GM18519 (cell line): ENCODE measurements at regions not wholly inside any gene's neighbourhood (a gene's known extent, or its start where the extent isn't known, plus 50 kb on each side); places are given as distances from the start of the nearest gene placed in this dataset.
"Not testable (repeated sequence)": the region's sequence is repeated elsewhere in the genome, so short reads cannot be mapped to it uniquely, and the experiment has no call there.

Experiments used
- ATAC-seq: cut with Tn5 transposase; IDR thresholded peaks from one replicate; pipeline ENCODE4 v1.9.1; 2021; ENCODE audit warnings: mild to moderate bottlenecking, moderate library complexity; ENCODE audit not compliant: unreplicated experiment, low FRiP score

DNA sequence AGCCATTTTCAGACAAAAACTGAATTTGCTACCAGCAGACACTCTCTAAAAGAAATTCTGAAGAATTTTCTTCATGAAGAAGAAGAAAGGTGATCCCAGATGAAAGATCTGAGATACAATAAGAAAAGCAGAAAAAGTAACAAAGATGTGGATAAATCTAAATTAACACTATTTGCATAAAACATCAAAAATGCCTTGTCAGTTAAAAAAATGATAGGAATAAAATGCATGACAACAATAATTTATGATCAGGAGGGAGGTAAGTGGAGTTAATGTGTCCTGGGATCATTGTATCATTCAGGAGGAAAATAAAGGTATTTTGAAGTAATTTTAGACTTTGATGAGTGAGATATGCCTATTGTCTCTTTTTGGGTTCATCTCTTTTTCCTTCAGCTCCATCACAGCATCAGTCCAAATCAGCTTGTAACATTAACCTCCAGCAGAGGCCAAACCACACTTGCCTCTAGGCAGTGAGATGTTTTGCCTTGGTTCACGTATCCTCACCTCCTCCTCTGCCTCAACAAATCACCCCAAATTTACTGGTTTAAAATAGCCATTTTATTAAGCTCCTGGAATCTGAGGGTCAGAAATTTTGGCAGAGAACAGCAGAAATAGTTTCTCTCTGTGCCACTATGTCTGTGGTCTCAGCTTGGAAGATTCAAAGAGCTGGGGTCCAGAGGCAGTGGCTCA is 76.9 kb upstream of the HIVEP3 start:
- no peak for ATAC-seq

DNA sequence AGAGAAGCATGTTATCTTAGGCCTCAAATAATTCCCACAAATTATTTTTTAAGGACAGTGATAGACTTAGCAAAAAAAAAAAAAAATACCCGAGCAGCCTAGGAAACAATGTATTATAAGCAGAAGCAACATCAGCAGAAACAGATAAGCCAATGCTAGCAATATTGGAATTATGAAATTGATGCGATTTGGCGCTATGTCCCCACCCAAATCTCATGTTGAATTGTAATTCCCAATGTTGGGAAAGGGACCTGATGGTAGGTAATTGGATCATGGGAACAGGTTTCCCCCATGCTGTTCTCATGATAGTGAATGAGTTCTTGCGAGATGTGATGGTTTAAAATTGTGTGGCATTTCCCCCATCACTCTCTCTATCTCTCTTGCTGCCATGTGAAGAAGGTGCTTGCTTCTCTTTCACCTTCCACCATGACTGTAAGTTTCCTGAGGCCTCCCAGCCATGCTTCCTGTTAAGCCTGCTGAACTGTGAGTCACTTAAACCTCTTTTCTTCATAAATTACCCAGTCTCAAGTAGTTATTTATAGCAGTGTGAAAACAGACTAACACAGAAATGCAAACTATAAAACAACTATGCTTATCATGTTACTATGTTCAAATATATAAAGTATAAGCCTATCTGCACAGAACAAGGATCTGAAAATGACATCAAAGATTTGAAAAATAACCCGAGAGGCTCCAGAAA is 75.6 kb upstream of the HIVEP3 start:
- no peak for ATAC-seq

DNA sequence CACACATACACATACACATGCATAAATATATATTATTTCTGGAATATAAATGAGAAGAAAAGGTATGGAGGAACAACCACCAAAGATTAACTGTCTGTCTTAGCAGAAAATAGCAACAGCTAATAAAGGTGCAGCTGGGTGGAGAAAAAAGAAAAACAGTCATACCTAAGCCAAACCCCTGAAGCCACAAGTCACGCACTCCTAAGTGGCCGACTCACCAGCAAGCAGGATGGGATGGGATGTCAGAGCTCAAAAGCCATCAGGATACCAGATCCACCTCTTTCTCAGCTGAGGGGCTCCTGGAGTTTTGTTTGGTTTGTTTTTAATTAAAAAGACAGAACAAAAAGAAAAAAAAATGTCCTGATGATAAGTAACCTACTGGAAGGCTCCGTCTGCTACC is 64.7 kb upstream of the HIVEP3 start:
- ATAC-seq, result no peak

DNA sequence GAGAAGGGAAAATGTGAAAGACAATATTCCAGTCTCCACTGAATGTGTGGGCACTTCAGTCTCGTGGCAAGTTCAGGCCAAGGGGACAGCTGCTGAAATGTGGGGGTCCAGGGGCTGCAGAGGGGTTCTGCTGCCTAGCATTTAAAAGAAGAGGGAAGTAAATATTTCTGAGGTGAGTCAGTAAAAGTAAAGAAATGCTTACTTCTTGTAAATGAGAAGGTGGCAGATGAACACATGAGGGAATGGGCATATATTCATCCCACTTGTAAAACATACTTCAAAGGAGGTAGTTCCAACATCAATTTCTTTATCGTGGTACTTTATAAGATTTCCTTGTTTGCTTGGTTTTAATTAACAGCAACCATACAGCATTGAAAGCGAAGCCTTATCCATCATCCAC is 63.1 kb upstream of the HIVEP3 start:
- no peak for ATAC-seq

DNA sequence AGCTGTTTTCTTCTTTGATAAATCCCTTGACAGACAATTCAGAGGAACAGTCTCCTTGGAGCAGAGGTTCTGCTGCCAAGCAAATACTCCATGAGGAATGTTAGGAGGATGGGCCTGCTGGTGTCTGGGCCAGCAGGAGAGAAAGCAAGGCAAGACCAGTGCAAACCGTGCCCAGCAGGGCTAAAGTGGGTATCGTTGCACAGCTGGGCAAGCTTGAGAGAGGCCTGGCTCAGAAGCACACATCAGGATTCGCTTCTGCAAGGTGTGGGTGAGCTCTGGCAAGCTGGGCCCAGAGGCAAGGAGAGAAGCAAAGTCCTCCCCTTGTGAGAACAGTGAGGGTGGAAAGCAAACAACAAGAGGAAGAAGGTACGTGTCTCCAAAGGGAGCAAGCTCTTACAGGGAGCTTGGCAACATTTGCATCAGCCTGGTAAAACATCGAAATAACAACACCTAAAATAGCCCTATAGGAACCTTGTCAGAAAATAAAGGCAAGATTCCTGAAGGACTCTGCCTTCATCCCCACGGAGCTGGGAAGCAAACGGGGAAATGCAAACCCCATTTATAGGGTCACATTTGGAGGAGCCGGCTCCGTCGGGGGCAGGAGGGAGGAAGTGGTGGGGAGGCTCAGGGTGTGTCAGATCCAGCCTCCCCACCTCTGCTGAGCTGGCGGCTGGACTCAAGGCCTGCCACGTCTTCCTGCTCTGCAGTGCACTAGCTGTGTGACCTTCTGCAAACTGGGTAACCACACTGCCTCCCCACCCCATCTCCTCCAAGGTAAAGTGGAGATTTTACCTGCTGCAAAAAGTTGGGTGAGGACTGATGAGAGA is 62.3 kb upstream of the HIVEP3 start:
- ATAC-seq, result no peak

DNA sequence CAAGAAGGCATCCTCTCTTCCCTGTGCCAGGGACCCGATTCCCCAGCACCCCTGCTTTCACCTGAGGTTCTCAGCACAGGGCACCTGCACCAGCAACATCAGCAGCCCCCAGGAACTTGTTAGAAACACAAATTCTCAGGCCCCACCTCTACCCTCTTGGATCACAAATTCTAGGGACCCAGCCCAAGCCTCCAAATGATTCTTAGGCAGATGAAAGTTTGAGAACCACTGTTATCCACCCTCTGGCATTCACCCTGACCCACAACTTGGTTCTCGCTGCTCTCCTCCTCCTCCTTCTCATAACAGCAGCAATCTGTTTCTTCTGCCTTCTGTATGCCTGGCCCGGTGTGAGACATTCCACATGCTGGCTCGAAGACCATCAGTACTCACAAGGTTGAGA is 60.3 kb upstream of the HIVEP3 start:
- no peak for ATAC-seq

DNA sequence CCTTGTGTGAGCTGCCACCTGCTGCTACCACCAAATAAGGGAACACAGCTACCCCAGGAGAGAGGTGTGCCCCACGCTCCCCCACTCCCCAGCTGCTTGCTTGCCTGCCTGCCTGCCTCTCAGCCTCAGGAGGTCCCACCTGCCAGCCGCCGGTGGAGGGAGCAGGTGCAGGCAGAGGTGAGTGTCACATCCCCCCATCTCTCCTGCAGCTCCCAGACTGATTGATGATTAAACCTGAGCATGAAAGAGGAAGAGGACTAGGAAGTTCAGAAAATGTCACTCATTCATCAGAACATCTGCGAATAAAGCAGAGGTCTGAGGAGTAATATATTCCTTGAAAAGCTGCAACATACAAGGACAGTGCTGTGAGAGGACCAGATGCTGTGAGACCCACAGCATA is 58.6 kb upstream of the HIVEP3 start:
- ATAC-seq, result no peak

DNA sequence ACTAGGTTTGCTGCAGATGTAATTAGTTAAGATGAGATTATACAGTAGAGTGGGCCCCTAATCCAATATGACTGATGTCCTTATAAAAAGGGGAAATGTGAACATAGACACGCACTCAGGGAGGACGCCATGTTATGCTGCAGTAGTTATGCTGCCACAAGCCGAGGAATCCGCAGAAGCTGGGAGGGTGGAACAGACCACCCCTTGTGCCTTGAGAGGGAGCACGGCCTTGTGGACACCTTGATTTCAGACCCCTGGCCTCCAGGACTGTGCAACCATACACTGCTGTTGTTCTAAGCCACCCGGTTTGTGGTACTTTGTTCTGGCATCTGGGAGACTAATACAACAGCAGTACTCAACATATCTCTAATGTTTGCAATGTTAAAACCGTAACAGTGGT is 57.9 kb upstream of the HIVEP3 start:
- ATAC-seq, result no peak

DNA sequence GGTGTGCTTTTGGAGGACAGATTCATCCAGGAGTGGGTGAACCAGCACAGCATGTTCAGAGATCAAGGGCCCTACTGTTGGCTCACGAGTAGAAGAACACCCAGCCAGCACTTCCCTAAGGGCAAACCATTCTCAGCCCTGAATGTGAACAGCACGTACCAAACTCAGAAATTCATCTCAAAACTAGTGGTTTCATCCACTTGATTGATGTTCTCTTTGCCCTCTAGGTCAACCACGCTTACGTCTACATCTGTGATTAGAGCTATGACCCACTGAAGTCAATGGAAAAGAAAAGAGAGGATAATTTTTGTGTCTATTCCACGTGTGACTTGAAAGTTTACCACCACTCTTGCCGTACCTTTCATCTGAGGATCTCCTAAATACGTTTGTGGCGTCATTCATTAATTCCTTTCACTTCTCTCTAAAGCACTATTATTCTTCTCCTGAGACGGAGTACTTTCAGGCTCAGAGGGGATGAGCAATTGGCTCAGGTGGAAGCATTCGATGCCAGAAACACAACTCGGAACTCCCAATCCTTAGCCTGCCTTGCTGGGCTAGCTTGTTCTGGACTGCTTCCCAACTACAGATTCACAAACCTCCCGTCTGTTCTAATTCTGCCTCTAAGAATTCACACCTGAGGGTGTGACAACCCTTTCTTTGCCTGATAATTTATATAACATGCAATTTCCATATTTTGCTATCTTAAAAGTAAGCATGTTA is 57.3 kb upstream of the HIVEP3 start:
- ATAC-seq, result no peak

DNA sequence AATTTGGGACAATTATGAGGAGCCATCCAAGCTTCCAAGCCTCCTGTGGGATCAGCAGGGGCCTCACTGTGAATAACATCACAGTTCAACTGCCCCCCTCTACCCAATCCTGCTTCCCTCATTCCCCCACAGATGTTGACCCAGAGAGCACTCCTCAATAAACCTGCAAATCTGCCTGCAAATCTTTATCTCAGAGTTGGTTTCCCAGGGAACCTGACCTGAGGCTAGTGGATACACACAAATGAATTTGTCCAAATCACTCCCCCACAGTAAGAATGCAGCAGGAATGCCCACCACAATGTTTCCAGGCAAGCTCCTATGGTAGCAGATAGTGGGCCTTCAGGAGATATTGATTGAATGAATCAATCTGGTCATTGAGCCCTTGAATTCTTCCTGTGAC is 56.4 kb upstream of the HIVEP3 start:
- no peak for ATAC-seq

DNA sequence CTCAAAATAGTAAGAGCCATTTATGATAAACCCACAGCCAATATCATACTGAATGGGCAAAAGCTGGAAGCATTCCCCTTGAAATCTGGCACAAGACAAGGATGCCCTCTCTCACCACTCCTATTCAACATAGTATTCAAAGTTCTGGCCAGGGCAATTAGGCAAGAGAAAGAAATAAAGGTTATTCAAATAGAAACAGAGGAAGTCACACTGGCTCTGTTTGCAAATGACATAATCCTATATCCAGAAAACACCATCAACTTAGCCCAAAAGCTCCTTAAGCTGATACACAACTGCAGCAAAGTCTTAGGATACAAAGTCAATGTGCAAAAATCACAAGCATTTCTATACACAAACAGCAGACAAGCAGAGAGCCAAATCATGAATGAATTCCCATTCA is 49.8 kb upstream of the HIVEP3 start:
- ATAC-seq, result not testable (repeated sequence)
